COLO829 (cell line): ENCODE measurements at regions not wholly inside any gene's neighbourhood (a gene's known extent, or its start where the extent isn't known, plus 50 kb on each side); places are given as distances from the start of the nearest gene placed in this dataset.

Experiments
- DNase-seq: peaks from one replicate; pipeline ENCODE4 v3.0.0; 2012; ENCODE audit warnings: low spot score

GRCh38 chr2:146228466-146229058 lies 1616.3 kb upstream of the ACVR2A start:
- no peak for DNase-seq

- DNase-seq = no peak
Measured at GRCh38 chr2:146228020-146228393, 1616.8 kb upstream of the ACVR2A start.

- DNase-seq = no peak
Measured at GRCh38 chr2:146227152-146228019, 1617.4 kb upstream of the ACVR2A start.

GRCh38 chr2:146226077-146226476 lies 1618.8 kb upstream of the ACVR2A start:
- DNase-seq = no peak

GRCh38 chr2:146221826-146222225 lies 1623.0 kb upstream of the ACVR2A start:
- DNase-seq = no peak

- DNase-seq = no peak
Measured at GRCh38 chr2:146220957-146221356, 1623.9 kb upstream of the ACVR2A start.

- no peak for DNase-seq
Measured at GRCh38 chr2:146214394-146214929, 1630.4 kb upstream of the ACVR2A start.

GRCh38 chr2:146213674-146214073 lies 1631.2 kb upstream of the ACVR2A start:
- no peak for DNase-seq

- DNase-seq = no peak
Measured at GRCh38 chr2:146212602-146213001, 1632.2 kb upstream of the ACVR2A start.

- no peak for DNase-seq
Measured at GRCh38 chr2:146209842-146210275, 1635.0 kb upstream of the ACVR2A start.

GRCh38 chr2:146207901-146208300 lies 1636.9 kb upstream of the ACVR2A start:
- DNase-seq = no peak

- DNase-seq = no peak
Measured at GRCh38 chr2:146207417-146207816, 1637.4 kb upstream of the ACVR2A start.

GRCh38 chr2:146203064-146203624 lies 1641.7 kb upstream of the ACVR2A start:
- DNase-seq = no peak

GRCh38 chr2:146193619-146194018 lies 1651.2 kb upstream of the ACVR2A start:
- DNase-seq = no peak

GRCh38 chr2:146189541-146189940 lies 1655.3 kb upstream of the ACVR2A start:
- peak; percentile 4 for DNase-seq

GRCh38 chr2:146173934-146174333 lies 1654.0 kb upstream of the ZEB2 start:
- no peak for DNase-seq

- no peak for DNase-seq
Measured at GRCh38 chr2:146161256-146161882, 1641.5 kb upstream of the ZEB2 start.

GRCh38 chr2:146158072-146158674 lies 1638.3 kb upstream of the ZEB2 start:
- DNase-seq = no peak

- no peak for DNase-seq
Measured at GRCh38 chr2:146147448-146148012, 1627.6 kb upstream of the ZEB2 start.

GRCh38 chr2:146143971-146144370 lies 1624.1 kb upstream of the ZEB2 start:
- DNase-seq = no peak

GRCh38 chr2:146138820-146139219 lies 1618.9 kb upstream of the ZEB2 start:
- DNase-seq = no peak

GRCh38 chr2:146135245-146135644 lies 1615.3 kb upstream of the ZEB2 start:
- no peak for DNase-seq
